LNCaP clone FGC (cell line): ENCODE measurements at regions not wholly inside any gene's neighbourhood (a gene's known extent, or its start where the extent isn't known, plus 50 kb on each side); places are given as distances from the start of the nearest gene placed in this dataset.

Experiments
- DNase-seq: peaks from one replicate; pipeline ENCODE4 v3.0.0-alpha.2; 2011; ENCODE audit warnings: low read depth
- H3K4me3 ChIP-seq: 2 replicates; pipeline ENCODE4 v1.5.1; 2011; ENCODE audit warnings: mild to moderate bottlenecking, low read depth, low read length, control low read depth
- TF ChIP-seq, protein P1 (sequence below): IDR thresholded peaks from 2 replicates; pipeline ENCODE4 v1.5.1; 2012; ENCODE audit warnings: mild to moderate bottlenecking; ENCODE audit not compliant: control insufficient read depth, insufficient read depth; ENCODE audit errors: extremely low read depth

DNA sequence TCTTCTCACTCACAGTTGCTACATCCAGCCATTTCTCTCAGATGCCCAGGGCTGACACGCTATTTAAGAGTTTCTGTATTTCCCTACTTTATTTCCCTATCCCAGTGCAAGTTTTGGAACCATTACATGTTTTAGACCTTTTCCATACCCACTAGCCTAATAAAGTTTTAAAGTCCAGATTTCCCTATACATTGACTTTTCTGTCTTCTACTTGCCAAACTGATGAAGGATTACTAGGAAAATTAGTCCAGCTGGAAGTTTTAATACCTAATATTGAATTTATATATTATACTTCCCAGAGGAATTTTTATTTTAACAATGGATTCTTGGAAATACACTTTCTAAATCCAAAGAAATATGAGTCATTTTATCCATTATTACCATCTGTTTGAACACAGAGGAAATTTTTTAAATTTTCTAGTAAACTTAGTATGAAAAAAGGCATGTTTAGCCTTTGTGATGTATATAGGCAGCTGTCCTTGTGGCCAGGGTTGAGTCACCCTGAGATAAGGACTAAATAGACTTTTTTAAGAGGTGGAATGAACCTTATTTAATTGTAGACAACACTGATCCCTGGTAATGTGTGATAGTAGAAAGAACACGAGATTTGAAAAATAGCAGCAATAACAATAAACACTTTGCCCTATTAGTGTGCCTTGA, 205.0 kb downstream of the TFEC start:
- H3K4me3 ChIP-seq, result no peak overlapping the region
- TF ChIP-seq, protein P1, sequence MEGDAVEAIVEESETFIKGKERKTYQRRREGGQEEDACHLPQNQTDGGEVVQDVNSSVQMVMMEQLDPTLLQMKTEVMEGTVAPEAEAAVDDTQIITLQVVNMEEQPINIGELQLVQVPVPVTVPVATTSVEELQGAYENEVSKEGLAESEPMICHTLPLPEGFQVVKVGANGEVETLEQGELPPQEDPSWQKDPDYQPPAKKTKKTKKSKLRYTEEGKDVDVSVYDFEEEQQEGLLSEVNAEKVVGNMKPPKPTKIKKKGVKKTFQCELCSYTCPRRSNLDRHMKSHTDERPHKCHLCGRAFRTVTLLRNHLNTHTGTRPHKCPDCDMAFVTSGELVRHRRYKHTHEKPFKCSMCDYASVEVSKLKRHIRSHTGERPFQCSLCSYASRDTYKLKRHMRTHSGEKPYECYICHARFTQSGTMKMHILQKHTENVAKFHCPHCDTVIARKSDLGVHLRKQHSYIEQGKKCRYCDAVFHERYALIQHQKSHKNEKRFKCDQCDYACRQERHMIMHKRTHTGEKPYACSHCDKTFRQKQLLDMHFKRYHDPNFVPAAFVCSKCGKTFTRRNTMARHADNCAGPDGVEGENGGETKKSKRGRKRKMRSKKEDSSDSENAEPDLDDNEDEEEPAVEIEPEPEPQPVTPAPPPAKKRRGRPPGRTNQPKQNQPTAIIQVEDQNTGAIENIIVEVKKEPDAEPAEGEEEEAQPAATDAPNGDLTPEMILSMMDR, result no peak
- DNase-seq, result no peak

DNA sequence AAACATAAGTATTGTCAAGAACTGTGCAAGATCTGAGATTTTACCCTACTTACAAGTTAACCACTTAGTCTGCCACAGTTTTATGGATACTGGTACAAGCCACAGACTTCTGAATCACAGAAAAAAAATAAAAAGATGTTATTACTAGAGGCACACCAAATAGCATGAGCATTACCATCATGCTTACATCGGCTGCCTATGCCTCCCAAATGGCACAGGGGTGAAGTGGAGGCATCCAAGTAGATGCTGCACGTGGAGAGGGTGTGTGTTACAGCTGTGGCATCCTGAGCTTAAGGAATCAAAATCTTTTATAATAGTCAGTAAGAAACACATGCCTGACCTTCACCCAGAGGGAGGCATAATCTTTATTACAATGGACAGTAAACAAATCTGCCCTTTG, 207.8 kb downstream of the TFEC start:
- no peak for DNase-seq
- TF ChIP-seq, protein P1, result no peak
- H3K4me3 ChIP-seq, result no peak overlapping the region

DNA sequence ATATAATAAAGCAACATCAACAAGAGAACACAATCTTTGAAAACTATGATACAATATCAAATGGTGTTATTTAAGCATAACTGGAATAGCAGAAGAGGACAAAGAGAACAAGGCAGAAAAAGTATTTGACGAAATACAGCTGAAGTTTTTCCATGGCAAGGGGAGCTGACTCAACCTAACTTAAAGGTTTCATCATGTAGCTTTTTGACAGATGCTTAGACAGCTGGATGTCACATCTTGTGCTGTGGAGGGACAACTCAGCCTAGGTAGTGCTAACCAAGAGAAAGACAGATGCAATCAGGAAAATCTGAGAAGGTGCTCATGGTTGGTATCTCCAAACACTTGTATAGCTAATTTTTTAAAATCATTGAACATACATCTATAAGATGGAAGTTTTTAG, 208.2 kb downstream of the TFEC start:
- no peak for DNase-seq
- no peak overlapping the region for H3K4me3 ChIP-seq
- TF ChIP-seq, protein P1, result no peak

DNA sequence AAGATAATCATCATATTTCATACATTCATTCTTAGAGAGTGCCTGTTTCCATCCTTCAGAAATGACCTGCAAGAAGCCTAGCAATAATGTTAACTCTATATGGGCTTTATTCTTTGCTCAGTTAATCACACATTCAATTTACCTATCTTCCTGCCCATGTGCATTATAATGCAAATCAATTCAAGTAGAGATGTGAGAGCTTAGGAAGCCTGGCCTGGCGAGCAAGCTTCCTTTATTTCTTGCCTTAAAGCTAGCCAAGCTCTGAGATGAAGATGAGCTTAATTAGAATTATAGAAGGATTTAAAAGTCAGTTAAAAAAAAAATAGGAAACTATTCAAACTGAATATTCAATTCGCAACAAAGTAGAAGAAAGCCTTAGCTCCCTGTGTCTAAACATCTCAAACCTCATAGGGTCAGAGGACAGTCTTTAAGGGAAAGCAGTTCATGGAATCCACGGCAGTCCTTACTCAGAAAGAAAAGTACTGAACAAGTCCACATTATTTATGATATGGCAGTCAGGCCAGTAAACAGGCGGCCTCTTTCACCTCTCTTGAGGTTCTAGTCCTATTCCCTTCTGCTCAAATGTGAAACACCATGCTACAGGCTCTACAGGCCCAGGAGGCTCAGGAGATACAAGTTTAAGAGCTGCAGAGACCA, 214.1 kb downstream of the TFEC start:
- TF ChIP-seq, protein P1, result no peak
- DNase-seq, result no peak
- H3K4me3 ChIP-seq, result no peak overlapping the region

DNA sequence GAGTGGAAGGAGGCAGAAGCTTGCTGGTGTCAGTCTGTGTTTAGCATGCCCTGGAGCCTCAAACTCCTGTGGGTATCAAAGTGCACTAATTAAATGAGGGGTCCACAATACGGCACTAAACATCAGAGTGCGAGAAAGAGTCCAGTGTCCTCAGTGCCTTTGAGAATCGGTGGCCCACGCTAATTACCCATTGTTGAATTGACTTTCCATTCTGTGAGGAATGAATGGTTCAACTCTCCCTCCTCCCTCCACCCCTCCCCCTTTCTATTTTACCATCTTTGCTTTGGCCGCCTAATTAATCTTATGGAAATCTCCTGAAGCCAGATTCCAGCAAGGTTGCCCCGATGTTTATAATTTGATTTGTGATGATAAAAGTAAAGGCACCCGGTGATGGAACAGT, 217.8 kb downstream of the TFEC start:
- TF ChIP-seq, protein P1, result no peak
- no peak overlapping the region for H3K4me3 ChIP-seq
- DNase-seq, result no peak

DNA sequence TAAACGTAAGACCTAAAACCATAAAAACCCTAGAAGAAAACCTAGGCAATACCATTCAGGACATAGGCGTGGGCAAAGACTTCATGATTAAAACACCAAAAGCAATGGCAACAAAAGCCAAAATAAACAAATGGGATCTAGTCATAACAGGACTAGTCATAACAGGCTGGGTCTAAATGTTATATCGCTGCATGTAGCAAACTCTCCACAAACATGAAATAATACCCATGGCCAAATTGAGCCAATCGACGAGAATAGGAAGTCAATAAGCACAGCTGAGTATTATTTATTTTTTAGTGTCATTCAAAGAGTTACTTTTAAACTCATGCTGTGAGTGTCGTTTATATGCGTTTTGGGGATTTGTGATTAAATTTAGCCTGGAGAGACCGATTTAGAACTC, 225.1 kb downstream of the TFEC start:
- DNase-seq, result no peak
- no peak overlapping the region for H3K4me3 ChIP-seq
- TF ChIP-seq, protein P1, result no peak

DNA sequence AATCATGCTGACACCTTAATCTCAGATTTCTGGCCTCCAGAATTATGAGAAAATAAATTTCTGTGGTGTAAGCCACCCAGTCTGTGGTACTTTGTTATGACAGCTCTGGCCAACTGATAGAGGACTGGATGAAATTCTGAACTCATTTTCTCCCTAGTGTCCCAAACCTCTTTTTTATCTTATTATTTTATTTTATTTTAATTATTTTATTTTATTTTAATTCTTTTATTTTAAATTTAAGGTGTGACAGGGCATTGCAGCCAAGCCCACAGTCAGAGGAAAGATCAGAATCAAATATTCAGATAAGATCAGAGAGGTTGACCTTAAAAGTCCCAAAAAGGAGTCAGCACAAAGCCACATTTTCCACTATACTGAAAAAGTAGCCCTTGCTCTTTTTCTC, 228.1 kb downstream of the TFEC start:
- DNase-seq, result no peak
- no peak overlapping the region for H3K4me3 ChIP-seq
- TF ChIP-seq, protein P1, result no peak
